HG03575 (cell line): ENCODE measurements at regions not wholly inside any gene's neighbourhood (a gene's known extent, or its start where the extent isn't known, plus 50 kb on each side); places are given as distances from the start of the nearest gene placed in this dataset.
A peak's percentile ranks its signal among the peaks of the same experiment; 100 is the strongest.

Source experiments
- ATAC-seq: cut with Tn5 transposase; IDR thresholded peaks from one replicate; pipeline ENCODE4 v1.9.1; 2021; ENCODE audit not compliant: unreplicated experiment, insufficient number of reproducible peaks, low FRiP score; ENCODE audit errors: extremely low read depth

- ATAC-seq, result no peak
Observed at GRCh38 chr5:68710514-68710913, 383.3 kb upstream of the SLC30A5 start.

- peak; percentile 96 for ATAC-seq
Observed at GRCh38 chr5:68711293-68712200, 382.3 kb upstream of the SLC30A5 start.

GRCh38 chr5:68714810-68715209 is 379.0 kb upstream of the SLC30A5 start:
- no peak for ATAC-seq

- no peak for ATAC-seq
Observed at GRCh38 chr5:68720884-68721610, 372.8 kb upstream of the SLC30A5 start.

GRCh38 chr5:68722357-68722756 is 371.5 kb upstream of the SLC30A5 start:
- no peak for ATAC-seq

DNA sequence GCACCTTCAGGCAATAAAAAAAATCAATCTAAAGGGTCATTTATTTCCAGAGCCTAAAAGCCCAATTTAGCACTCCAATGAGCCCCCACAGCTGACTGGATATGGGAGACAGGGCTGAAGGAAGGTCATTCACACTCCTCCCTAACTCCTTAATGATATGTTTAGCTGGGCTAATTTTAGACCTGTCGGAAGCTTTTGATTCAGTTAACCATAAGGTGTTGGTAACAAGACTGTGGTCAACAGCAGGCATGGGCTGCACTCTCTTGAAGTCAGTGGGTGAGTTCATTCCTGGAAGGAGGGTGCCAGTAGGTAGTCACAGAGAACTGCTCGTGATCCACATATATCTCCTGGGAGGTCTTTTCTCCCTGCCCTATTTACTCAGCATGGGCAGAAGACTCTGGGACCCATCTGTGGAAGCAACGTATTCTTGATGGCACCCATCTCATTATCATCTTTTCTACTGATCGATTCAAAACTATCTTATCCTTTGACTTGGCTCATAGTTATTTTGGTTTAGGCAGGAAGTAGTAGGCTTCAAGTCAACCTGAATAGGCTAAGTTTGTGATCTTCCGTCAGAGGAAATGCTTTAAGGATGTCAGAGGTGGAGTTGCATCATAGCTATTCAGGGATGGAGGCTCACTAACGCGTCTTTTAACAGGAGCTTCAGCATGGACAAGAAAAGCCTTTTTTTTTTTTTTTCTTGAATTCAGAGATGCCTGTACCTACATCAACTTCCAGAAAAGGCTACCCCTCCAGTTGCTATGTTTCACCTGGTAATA is 367.7 kb upstream of the SLC30A5 start:
- ATAC-seq, result no peak

- no peak for ATAC-seq
Observed at GRCh38 chr5:68727931-68728330, 365.9 kb upstream of the SLC30A5 start.

- no peak for ATAC-seq
Observed at GRCh38 chr5:68729678-68730077, 364.1 kb upstream of the SLC30A5 start.

- ATAC-seq, result no peak
Observed at GRCh38 chr5:68730220-68730978, 363.4 kb upstream of the SLC30A5 start.

DNA sequence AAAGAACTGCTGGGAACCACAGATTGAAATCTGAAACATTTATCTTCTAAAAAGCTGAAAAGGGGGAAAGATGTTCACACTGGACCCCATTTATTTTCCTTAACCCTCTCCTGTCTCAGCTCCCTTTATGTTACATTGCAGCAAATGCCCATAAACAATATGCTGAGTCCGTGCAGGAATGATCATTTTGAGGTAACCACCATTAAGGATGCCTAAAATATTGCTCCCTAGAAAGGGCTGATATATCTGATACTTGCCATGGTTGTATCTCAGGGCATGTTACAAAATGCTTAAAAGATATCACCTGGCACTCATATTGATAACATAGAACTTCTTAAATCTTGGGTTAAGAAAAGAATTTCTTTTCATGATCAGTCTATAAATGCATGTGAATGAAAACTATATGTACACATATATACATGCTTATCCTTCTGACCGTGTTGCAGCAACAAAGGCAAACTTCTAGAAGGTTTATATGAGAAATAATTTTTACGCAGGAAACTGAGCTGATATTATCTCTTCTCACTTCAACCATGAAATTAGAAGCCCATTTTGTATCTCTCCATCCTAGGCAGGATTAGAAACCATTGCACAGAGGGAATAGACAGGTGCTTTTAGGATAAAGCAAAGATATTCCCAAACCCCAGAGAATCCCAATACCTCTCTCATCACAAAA is 362.7 kb upstream of the SLC30A5 start:
- no peak for ATAC-seq

DNA sequence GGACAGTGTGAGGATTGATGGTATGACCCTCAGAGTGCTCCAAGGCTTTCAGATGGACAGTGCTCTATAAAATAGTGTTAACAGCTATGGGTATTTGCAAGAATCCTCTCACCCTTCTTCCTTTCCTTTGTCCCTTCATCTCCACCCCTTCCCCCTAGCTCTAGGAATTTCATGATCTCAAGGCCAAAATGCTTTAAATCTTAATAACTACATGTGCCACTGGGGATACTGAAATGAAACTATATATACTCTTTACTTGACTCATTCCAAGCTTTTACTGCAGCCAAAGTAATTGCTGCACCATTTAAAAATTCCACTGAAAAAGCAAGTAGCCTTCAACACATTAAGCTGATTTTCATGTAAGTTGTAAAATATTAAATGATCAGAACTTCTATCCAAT is 361.6 kb upstream of the SLC30A5 start:
- ATAC-seq, result no peak

- no peak for ATAC-seq
Observed at GRCh38 chr5:68734781-68735180, 359.0 kb upstream of the SLC30A5 start.

- no peak for ATAC-seq
Observed at GRCh38 chr5:68738236-68738635, 355.6 kb upstream of the SLC30A5 start.

DNA sequence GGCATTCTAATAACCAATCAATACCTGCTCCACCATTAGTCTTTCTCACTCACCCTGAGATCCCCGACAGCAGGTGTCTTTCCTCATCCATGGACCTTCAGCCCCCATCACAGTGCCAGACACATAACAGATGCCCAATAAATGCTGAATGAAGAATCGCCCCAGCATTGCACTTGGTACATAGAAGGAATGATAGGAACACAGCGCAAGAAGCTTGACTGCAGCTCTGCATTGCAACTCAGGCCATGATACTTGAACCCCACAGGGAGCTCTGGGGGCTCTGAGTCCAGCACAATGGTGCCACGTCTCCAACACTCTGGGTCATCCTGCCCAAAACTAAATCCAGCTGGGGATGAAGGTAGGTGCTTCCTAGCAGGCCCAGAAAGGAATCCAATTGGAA is 355.0 kb upstream of the SLC30A5 start:
- ATAC-seq, result no peak

GRCh38 chr5:68739752-68740151 is 354.1 kb upstream of the SLC30A5 start:
- peak; percentile 50 for ATAC-seq

GRCh38 chr5:68740226-68740910 is 353.4 kb upstream of the SLC30A5 start:
- no peak for ATAC-seq

GRCh38 chr5:68744206-68744605 is 349.6 kb upstream of the SLC30A5 start:
- ATAC-seq, result no peak

DNA sequence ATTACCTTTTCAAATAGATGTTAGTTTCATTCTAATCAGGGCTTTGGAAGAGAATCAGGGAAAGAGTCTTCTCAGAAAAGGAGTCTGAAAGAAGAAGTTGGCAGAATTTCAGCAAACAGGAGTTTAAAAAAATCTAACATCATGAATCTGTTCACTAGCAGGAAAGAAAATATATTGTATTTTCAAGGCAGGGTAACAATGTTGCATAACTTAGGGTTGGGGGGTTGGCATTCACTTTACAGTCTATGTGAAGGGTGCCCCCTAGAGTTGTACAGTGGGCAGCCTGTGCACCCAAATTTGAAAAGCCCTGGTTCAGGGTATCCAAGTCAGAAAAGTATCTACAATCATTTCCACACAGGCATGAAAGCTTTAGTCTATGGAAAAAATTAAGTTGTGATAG is 348.4 kb upstream of the SLC30A5 start:
- ATAC-seq, result no peak
